DND-41 (cell line): ENCODE measurements at regions not wholly inside any gene's neighbourhood (a gene's known extent, or its start where the extent isn't known, plus 50 kb on each side); places are given as distances from the start of the nearest gene placed in this dataset.

Experiments
- ATAC-seq: fragments of 200-7000 bp; cut with Tn5 transposase; 3 replicates; pipeline ENCODE4 v1.9.1; 2021; ENCODE audit warnings: low read depth; ENCODE audit not compliant: insufficient read depth
- DNase-seq: peaks from one replicate; pipeline ENCODE4 v3.0.0-alpha.2; 2020
- H2AFZ ChIP-seq: 2 replicates; pipeline ENCODE4 v1.6.0; 2012; ENCODE audit warnings: low read depth, low read length
- H3K27ac ChIP-seq: 2 replicates; pipeline ENCODE4 v1.5.1; 2012; ENCODE audit warnings: low read length, inconsistent platforms
- H3K27me3 ChIP-seq: fragments of 200-600 bp; sonication (generic); 2 replicates; pipeline ENCODE4 v1.6.0; 2012; ENCODE audit warnings: low read length, mild to moderate bottlenecking, inconsistent platforms; ENCODE audit not compliant: insufficient read depth, poor library complexity
- H3K36me3 ChIP-seq: 2 replicates; pipeline ENCODE4 v1.5.1; 2012; ENCODE audit warnings: low read length, inconsistent platforms; ENCODE audit not compliant: insufficient read depth
- H3K4me1 ChIP-seq: 2 replicates; pipeline ENCODE4 v1.5.1; 2012; ENCODE audit warnings: mild to moderate bottlenecking, low read length; ENCODE audit not compliant: insufficient read depth
- H3K4me2 ChIP-seq: 2 replicates; pipeline ENCODE4 v1.6.0; 2012; ENCODE audit warnings: mild to moderate bottlenecking, moderate library complexity, low read length, inconsistent platforms; ENCODE audit not compliant: insufficient read depth
- H3K4me3 ChIP-seq, 2 experiments: fragments of 200-600 bp in 1 of 2; shearing (Covaris generic) in 1 of 2; 2 replicates each; pipeline ENCODE4 v1.5.1; 2012 to 2016; ENCODE audit warnings: inconsistent platforms in 2 of 2, low read length in 2 of 2, mild to moderate bottlenecking in 2 of 2, low read depth in 1 of 2, moderate library complexity in 1 of 2
- H3K79me2 ChIP-seq: 2 replicates; pipeline ENCODE4 v1.6.0; 2012; ENCODE audit warnings: low read length, inconsistent platforms; ENCODE audit not compliant: insufficient read depth
- H3K9ac ChIP-seq: 2 replicates; pipeline ENCODE4 v1.6.0; 2012; ENCODE audit warnings: low read depth, mild to moderate bottlenecking, inconsistent platforms, low read length, moderate library complexity
- H3K9me3 ChIP-seq: 2 replicates; pipeline ENCODE4 v1.5.1; 2012; ENCODE audit warnings: low read length, moderate library complexity, mild to moderate bottlenecking, inconsistent platforms; ENCODE audit not compliant: insufficient read depth, severe bottlenecking
- H4K20me1 ChIP-seq: 2 replicates; pipeline ENCODE4 v1.6.0; 2012; ENCODE audit warnings: low read length; ENCODE audit not compliant: insufficient read depth
- EZH2 ChIP-seq: IDR thresholded peaks from 3 replicates; pipeline ENCODE4 v1.6.1; 2012; ENCODE audit warnings: borderline replicate concordance, low read depth, mild to moderate bottlenecking, moderate library complexity, low read length, inconsistent platforms; ENCODE audit not compliant: severe bottlenecking
- TF ChIP-seq, protein P1 (sequence below): IDR thresholded peaks from 2 replicates; pipeline ENCODE4 v1.5.1; 2012; ENCODE audit warnings: borderline replicate concordance, low read length, moderate library complexity, mild to moderate bottlenecking; ENCODE audit not compliant: poor library complexity, severe bottlenecking; ENCODE audit errors: extremely low read depth

DNA sequence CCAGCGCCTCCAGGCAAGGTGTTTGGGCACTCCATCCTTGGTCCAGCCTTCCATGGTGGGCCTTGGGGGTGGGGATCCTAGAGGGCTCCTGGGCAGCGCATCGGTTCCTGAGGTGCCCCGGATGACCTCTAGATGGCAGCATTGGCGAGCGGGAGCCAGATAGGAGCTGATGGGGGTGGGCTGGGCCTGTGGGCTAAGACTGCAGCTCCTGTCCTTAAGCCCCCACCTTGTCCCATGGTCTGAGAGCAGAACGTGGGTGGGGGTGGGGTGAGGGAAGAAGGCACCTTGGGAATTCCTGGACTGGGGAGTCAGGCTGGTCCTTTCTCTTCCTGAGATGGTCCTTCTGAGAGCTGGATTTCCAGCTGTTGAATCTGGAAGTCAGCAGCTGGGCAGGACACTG is 93.4 kb upstream of the CSF3R start:
- DNase-seq (peak; percentile 65), ATAC-seq (peak; percentile 95)
- no peak overlapping the region for H3K4me3 ChIP-seq
- no peaks in the 10 kb centered on the region for H3K9me3 ChIP-seq
- peaks cover 7% of the 10 kb centered on the region for H3K27me3 ChIP-seq
- no peaks in the 10 kb centered on the region for H3K79me2 ChIP-seq
- TF ChIP-seq, protein P1, sequence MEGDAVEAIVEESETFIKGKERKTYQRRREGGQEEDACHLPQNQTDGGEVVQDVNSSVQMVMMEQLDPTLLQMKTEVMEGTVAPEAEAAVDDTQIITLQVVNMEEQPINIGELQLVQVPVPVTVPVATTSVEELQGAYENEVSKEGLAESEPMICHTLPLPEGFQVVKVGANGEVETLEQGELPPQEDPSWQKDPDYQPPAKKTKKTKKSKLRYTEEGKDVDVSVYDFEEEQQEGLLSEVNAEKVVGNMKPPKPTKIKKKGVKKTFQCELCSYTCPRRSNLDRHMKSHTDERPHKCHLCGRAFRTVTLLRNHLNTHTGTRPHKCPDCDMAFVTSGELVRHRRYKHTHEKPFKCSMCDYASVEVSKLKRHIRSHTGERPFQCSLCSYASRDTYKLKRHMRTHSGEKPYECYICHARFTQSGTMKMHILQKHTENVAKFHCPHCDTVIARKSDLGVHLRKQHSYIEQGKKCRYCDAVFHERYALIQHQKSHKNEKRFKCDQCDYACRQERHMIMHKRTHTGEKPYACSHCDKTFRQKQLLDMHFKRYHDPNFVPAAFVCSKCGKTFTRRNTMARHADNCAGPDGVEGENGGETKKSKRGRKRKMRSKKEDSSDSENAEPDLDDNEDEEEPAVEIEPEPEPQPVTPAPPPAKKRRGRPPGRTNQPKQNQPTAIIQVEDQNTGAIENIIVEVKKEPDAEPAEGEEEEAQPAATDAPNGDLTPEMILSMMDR, result peak; percentile 94
- TF ChIP-seq EZH2, result no peak
- no peak overlapping the region for H3K4me2 ChIP-seq
- no peak overlapping the region for H3K27ac ChIP-seq
- no peak overlapping the region for H3K9ac ChIP-seq
- H3K36me3 ChIP-seq, result no peaks in the 10 kb centered on the region
- no peak overlapping the region for H2AFZ ChIP-seq
- no peaks in the 10 kb centered on the region for H3K4me1 ChIP-seq
- H4K20me1 ChIP-seq, result peaks cover 4% of the 10 kb centered on the region

DNA sequence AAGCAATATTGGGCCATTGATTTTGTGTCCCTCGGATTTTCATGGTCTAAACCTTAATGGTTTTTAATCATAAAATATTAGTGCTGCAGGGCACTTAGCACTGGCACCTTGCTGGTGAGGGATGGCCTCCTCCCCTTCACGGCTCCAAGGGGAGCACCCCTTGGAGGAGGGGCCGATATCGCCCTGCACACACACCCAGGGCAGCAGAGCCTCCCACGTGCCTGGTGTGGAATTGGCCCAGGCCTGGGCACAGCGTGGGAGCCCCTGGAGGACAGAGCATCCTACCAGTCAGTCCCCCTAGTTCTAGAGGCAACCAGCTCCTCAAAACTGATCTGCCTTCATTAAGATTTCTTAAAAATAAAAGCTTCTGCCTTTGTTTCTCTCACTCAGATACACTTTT is 90.7 kb upstream of the CSF3R start:
- no peak overlapping the region for H3K9ac ChIP-seq
- no peaks in the 10 kb centered on the region for H3K79me2 ChIP-seq
- no peak for DNase-seq
- no peak overlapping the region for H2AFZ ChIP-seq
- H4K20me1 ChIP-seq, result peaks cover 4% of the 10 kb centered on the region
- H3K4me3 ChIP-seq, result no peak overlapping the region
- H3K4me1 ChIP-seq, result no peaks in the 10 kb centered on the region
- H3K9me3 ChIP-seq, result no peaks in the 10 kb centered on the region
- no peak overlapping the region for H3K27ac ChIP-seq
- H3K4me2 ChIP-seq, result no peak overlapping the region
- no peaks in the 10 kb centered on the region for H3K36me3 ChIP-seq
- TF ChIP-seq, protein P1, result no peak
- no peak for TF ChIP-seq EZH2
- H3K27me3 ChIP-seq, result peaks cover 2% of the 10 kb centered on the region
- no peak for ATAC-seq

DNA sequence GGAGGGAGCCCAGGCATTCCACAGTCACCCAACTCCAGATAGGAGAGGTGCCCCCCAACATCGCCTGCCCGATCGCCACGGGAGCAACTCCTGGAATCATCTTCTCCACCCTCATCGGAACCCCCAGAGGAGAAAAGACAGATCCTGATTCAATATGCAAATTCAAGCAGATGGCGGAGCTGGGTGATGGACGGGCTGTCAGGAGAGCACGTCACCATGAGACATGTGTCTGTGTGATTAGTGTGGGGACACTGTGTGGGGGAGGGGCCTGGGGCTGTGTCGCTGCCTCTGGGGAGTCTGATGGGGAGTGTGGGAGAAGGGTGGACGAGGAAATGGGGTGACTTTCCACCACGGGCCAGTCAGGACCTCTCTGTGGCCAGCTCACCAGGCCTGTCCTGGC is 90.2 kb upstream of the CSF3R start:
- H3K4me2 ChIP-seq, result no peak overlapping the region
- DNase-seq, result no peak
- TF ChIP-seq, protein P1, result no peak
- TF ChIP-seq EZH2, result no peak
- H3K4me1 ChIP-seq, result no peaks in the 10 kb centered on the region
- H3K9ac ChIP-seq, result no peak overlapping the region
- H4K20me1 ChIP-seq, result peaks cover 4% of the 10 kb centered on the region
- no peaks in the 10 kb centered on the region for H3K79me2 ChIP-seq
- no peak for ATAC-seq
- H3K27ac ChIP-seq, result no peak overlapping the region
- no peaks in the 10 kb centered on the region for H3K36me3 ChIP-seq
- no peak overlapping the region for H2AFZ ChIP-seq
- peaks cover 2% of the 10 kb centered on the region for H3K27me3 ChIP-seq
- H3K9me3 ChIP-seq, result no peaks in the 10 kb centered on the region
- H3K4me3 ChIP-seq, result no peak overlapping the region

DNA sequence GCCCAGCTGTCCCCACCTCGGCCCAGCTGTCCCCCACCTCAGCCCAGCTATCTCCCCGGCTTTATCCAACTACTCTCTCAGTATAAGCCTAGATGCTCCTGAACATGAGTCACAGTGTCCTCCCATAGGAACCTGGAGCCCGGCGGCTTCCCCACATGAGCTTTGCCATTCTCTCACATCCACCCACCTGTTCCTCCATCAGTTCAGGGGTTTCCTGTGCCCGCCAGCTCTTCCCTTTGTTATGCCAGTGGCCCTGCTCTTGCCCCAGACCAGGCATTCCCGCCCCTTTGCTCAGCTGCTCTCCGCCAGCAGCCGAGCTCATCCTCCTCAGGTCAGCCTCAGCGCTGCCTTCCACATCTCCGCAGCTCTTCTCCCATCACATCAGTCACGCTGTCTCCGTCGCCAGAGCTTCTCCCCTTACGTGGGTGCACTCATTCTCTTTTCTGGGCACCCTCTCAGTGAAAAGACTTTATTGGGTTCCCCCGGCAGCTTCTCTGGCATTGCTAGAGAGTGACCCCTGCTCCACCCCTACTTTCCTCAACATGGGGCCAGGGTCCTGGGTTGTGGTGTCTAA is 89.5 kb upstream of the CSF3R start:
- peaks cover 2% of the 10 kb centered on the region for H3K27me3 ChIP-seq
- H3K9ac ChIP-seq, result no peak overlapping the region
- DNase-seq (no peak), ATAC-seq (no peak)
- H3K79me2 ChIP-seq, result no peaks in the 10 kb centered on the region
- no peaks in the 10 kb centered on the region for H3K9me3 ChIP-seq
- peaks cover 4% of the 10 kb centered on the region for H4K20me1 ChIP-seq
- H3K27ac ChIP-seq, result no peak overlapping the region
- no peak overlapping the region for H3K4me3 ChIP-seq
- no peak overlapping the region for H3K4me2 ChIP-seq
- no peaks in the 10 kb centered on the region for H3K4me1 ChIP-seq
- TF ChIP-seq EZH2, result no peak
- TF ChIP-seq, protein P1, result no peak
- H2AFZ ChIP-seq, result no peak overlapping the region
- no peaks in the 10 kb centered on the region for H3K36me3 ChIP-seq
